HepG2 (cell line): ENCODE measurements at regions not wholly inside any gene's neighbourhood (a gene's known extent, or its start where the extent isn't known, plus 50 kb on each side); places are given as distances from the start of the nearest gene placed in this dataset.

Source experiments
- GFI1 ChIP-seq: sonication (generic); formaldehyde crosslinking; IDR thresholded peaks from 2 replicates; pipeline ENCODE4 v1.5.0; 2020; ENCODE audit warnings: missing genetic modification reagents, mild to moderate bottlenecking, borderline replicate concordance
- GTF2F1 ChIP-seq: fragments of 150-350 bp; IDR thresholded peaks from 2 replicates; pipeline ENCODE4 v1.6.1; 2014; ENCODE audit warnings: low read length
- GTF3A ChIP-seq: sonication (generic); formaldehyde crosslinking; conservative IDR thresholded peaks from 2 replicates; pipeline ENCODE4 v1.4.0; 2020; ENCODE audit warnings: mild to moderate bottlenecking, missing genetic modification reagents
- JARID2 ChIP-seq: sonication (generic); formaldehyde crosslinking; IDR thresholded peaks from 2 replicates; pipeline ENCODE4 v1.8.1; 2023; ENCODE audit warnings: missing genetic modification reagents, inconsistent platforms; ENCODE audit not compliant: insufficient replicate concordance
- KLF9 ChIP-seq: IDR thresholded peaks from 2 replicates; pipeline ENCODE4 v1.6.1; 2016; ENCODE audit warnings: low read depth
- RBFOX2 ChIP-seq: fragments of 200-400 bp; formaldehyde crosslinking; IDR thresholded peaks from 2 replicates; pipeline ENCODE4 v1.6.1; 2017; ENCODE audit warnings: low read depth, mild to moderate bottlenecking, low read length
- TAF1 ChIP-seq: sonication (generic); formaldehyde crosslinking; IDR thresholded peaks from 2 replicates; pipeline ENCODE4 v1.4.0; 2020; ENCODE audit warnings: missing genetic modification reagents
- TARDBP ChIP-seq: sonication (generic); formaldehyde crosslinking; IDR thresholded peaks from 2 replicates; pipeline ENCODE4 v1.8.0; 2022; ENCODE audit warnings: mild to moderate bottlenecking, missing genetic modification reagents
- ZC3H4 ChIP-seq: sonication (generic); formaldehyde crosslinking; IDR thresholded peaks from 2 replicates; pipeline ENCODE4 v1.4.0; 2020; ENCODE audit warnings: missing genetic modification reagents, borderline replicate concordance
- ZNF143 ChIP-seq: sonication (generic); formaldehyde crosslinking; IDR thresholded peaks from 2 replicates; pipeline ENCODE4 v1.4.0; 2020; ENCODE audit warnings: missing genetic modification reagents
- ZNF432 ChIP-seq: sonication (generic); formaldehyde crosslinking; IDR thresholded peaks from 2 replicates; pipeline ENCODE4 v1.5.0; 2020; ENCODE audit warnings: missing genetic modification reagents, mild to moderate bottlenecking, borderline replicate concordance
- ZNF546 ChIP-seq: sonication (generic); formaldehyde crosslinking; conservative IDR thresholded peaks from 2 replicates; pipeline ENCODE4 v1.8.1; 2023; ENCODE audit warnings: mild to moderate bottlenecking, missing genetic modification reagents
- TF ChIP-seq, protein P1 (sequence below): IDR thresholded peaks from 2 replicates; pipeline ENCODE4 v1.6.1; 2012; ENCODE audit warnings: low read length, improper control_type of control experiment
- TF ChIP-seq, protein P2 (sequence below): sonication (generic); formaldehyde crosslinking; IDR thresholded peaks from 2 replicates; pipeline ENCODE4 v1.4.0; 2020; ENCODE audit warnings: missing genetic modification reagents
- TF ChIP-seq, protein P3 (sequence below): sonication (generic); formaldehyde crosslinking; IDR thresholded peaks from 2 replicates; pipeline ENCODE4 v1.4.0; 2020; ENCODE audit warnings: missing genetic modification reagents
- TF ChIP-seq, protein P4 (sequence below): sonication (generic); formaldehyde crosslinking; IDR thresholded peaks from 2 replicates; pipeline ENCODE4 v1.4.0; 2020; ENCODE audit warnings: missing genetic modification reagents, borderline replicate concordance
- TF ChIP-seq, protein P5 (sequence below): sonication (generic); formaldehyde crosslinking; IDR thresholded peaks from 2 replicates; pipeline ENCODE4 v1.4.0; 2020; ENCODE audit warnings: missing genetic modification reagents

DNA sequence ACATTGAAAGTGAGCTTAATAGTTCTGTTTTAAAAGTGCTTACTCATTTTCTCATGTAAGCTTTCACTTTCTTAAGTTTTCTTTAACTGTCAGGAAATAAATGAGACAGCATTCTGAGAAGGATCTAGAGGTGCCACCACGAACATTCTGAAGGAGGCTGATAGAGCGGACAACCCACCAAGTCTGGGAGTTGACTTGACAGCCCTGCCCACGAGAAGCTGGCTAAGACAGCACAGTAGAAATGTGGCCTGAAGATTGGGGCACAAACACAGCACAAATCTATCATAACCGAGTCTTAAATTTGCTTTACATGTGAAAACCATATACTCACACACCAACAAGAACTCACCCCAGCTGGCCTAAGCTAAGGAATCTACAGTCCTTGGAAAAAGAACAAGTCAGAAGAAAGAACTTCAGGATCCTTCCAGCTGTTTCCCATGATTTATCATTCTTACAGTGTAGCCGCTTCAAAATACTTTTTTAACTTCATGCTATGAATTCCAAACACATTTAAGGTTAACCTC is 144.2 kb upstream of the TNFAIP3 start (continued):
- TF ChIP-seq RBFOX2 (peak; percentile 69; the same call in 1 of the 2 replicates), TAF1 (CRISPR knock-in tag) (peak; percentile 44; the same call in 1 of the 2 replicates), ZNF143 (no peak), GFI1 (no peak), GTF3A (0 out of 2 replicates have a peak, but pooled peaks have one; percentile 15), ZC3H4 (CRISPR knock-in tag) (peak; percentile 25; the same call in 1 of the 2 replicates), ZNF546 (CRISPR knock-in tag) (peak; percentile 88; the same call in 1 of the 2 replicates), KLF9 (CRISPR knock-in tag) (no peak), ZNF432 (CRISPR knock-in tag) (no peak), TARDBP (CRISPR knock-in tag) (no peak), GTF2F1 (no peak), JARID2 (CRISPR knock-in tag) (no peak)
- TF ChIP-seq, protein P1, sequence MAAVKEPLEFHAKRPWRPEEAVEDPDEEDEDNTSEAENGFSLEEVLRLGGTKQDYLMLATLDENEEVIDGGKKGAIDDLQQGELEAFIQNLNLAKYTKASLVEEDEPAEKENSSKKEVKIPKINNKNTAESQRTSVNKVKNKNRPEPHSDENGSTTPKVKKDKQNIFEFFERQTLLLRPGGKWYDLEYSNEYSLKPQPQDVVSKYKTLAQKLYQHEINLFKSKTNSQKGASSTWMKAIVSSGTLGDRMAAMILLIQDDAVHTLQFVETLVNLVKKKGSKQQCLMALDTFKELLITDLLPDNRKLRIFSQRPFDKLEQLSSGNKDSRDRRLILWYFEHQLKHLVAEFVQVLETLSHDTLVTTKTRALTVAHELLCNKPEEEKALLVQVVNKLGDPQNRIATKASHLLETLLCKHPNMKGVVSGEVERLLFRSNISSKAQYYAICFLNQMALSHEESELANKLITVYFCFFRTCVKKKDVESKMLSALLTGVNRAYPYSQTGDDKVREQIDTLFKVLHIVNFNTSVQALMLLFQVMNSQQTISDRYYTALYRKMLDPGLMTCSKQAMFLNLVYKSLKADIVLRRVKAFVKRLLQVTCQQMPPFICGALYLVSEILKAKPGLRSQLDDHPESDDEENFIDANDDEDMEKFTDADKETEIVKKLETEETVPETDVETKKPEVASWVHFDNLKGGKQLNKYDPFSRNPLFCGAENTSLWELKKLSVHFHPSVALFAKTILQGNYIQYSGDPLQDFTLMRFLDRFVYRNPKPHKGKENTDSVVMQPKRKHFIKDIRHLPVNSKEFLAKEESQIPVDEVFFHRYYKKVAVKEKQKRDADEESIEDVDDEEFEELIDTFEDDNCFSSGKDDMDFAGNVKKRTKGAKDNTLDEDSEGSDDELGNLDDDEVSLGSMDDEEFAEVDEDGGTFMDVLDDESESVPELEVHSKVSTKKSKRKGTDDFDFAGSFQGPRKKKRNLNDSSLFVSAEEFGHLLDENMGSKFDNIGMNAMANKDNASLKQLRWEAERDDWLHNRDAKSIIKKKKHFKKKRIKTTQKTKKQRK = no peak
- TF ChIP-seq, protein P2, sequence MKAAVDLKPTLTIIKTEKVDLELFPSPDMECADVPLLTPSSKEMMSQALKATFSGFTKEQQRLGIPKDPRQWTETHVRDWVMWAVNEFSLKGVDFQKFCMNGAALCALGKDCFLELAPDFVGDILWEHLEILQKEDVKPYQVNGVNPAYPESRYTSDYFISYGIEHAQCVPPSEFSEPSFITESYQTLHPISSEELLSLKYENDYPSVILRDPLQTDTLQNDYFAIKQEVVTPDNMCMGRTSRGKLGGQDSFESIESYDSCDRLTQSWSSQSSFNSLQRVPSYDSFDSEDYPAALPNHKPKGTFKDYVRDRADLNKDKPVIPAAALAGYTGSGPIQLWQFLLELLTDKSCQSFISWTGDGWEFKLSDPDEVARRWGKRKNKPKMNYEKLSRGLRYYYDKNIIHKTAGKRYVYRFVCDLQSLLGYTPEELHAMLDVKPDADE = no peak
- TF ChIP-seq, protein P3, sequence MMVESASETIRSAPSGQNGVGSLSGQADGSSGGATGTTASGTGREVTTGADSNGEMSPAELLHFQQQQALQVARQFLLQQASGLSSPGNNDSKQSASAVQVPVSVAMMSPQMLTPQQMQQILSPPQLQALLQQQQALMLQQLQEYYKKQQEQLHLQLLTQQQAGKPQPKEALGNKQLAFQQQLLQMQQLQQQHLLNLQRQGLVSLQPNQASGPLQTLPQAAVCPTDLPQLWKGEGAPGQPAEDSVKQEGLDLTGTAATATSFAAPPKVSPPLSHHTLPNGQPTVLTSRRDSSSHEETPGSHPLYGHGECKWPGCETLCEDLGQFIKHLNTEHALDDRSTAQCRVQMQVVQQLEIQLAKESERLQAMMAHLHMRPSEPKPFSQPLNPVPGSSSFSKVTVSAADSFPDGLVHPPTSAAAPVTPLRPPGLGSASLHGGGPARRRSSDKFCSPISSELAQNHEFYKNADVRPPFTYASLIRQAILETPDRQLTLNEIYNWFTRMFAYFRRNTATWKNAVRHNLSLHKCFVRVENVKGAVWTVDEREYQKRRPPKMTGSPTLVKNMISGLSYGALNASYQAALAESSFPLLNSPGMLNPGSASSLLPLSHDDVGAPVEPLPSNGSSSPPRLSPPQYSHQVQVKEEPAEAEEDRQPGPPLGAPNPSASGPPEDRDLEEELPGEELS (CRISPR knock-in tag) = no peak
- TF ChIP-seq, protein P4, sequence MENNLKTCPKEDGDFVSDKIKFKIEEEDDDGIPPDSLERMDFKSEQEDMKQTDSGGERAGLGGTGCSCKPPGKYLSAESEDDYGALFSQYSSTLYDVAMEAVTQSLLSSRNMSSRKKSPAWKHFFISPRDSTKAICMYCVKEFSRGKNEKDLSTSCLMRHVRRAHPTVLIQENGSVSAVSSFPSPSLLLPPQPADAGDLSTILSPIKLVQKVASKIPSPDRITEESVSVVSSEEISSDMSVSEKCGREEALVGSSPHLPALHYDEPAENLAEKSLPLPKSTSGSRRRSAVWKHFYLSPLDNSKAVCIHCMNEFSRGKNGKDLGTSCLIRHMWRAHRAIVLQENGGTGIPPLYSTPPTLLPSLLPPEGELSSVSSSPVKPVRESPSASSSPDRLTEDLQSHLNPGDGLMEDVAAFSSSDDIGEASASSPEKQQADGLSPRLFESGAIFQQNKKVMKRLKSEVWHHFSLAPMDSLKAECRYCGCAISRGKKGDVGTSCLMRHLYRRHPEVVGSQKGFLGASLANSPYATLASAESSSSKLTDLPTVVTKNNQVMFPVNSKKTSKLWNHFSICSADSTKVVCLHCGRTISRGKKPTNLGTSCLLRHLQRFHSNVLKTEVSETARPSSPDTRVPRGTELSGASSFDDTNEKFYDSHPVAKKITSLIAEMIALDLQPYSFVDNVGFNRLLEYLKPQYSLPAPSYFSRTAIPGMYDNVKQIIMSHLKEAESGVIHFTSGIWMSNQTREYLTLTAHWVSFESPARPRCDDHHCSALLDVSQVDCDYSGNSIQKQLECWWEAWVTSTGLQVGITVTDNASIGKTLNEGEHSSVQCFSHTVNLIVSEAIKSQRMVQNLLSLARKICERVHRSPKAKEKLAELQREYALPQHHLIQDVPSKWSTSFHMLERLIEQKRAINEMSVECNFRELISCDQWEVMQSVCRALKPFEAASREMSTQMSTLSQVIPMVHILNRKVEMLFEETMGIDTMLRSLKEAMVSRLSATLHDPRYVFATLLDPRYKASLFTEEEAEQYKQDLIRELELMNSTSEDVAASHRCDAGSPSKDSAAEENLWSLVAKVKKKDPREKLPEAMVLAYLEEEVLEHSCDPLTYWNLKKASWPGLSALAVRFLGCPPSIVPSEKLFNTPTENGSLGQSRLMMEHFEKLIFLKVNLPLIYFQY = 0 out of 2 replicates have a peak, but pooled peaks have one; percentile 16
- TF ChIP-seq, protein P5, sequence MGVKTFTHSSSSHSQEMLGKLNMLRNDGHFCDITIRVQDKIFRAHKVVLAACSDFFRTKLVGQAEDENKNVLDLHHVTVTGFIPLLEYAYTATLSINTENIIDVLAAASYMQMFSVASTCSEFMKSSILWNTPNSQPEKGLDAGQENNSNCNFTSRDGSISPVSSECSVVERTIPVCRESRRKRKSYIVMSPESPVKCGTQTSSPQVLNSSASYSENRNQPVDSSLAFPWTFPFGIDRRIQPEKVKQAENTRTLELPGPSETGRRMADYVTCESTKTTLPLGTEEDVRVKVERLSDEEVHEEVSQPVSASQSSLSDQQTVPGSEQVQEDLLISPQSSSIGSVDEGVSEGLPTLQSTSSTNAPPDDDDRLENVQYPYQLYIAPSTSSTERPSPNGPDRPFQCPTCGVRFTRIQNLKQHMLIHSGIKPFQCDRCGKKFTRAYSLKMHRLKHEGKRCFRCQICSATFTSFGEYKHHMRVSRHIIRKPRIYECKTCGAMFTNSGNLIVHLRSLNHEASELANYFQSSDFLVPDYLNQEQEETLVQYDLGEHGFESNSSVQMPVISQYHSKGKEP (CRISPR knock-in tag) = no peak
